HK-2 (cell line): ENCODE measurements at regions not wholly inside any gene's neighbourhood (a gene's known extent, or its start where the extent isn't known, plus 50 kb on each side); places are given as distances from the start of the nearest gene placed in this dataset.
"Not testable (repeated sequence)": the region's sequence is repeated elsewhere in the genome, so short reads cannot be mapped to it uniquely, and the experiment has no call there.

Experiments used
- DNase-seq: peaks from one replicate; pipeline ENCODE4 v3.0.0-alpha.2; 2018; ENCODE audit not compliant: unreplicated experiment

DNA sequence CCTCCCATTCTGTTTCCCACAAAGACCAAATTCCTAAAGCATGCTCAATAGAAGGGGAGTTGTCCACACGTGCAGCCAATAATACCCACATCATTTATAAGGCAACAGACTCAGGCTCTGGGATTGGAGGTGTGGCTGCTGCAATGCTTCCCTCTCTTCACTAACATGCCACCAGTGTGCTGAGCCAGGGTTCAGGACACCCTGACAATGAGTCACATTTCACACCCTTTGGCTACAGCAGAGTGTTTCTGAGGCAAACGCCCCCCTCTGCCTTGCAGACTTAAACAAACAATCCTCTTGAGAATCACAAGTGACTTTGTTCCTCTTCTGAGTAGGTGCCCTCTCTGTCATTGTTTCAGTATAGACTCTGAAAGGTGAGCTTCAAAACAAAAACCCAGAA lies 189.3 kb upstream of the TLE4 start:
- no peak for DNase-seq

GRCh38 chr9:79383096-79383495 lies 188.7 kb upstream of the TLE4 start:
- DNase-seq, result no peak

GRCh38 chr9:79384091-79384490 lies 187.7 kb upstream of the TLE4 start:
- no peak for DNase-seq

GRCh38 chr9:79384501-79384900 lies 187.3 kb upstream of the TLE4 start:
- no peak for DNase-seq

DNA sequence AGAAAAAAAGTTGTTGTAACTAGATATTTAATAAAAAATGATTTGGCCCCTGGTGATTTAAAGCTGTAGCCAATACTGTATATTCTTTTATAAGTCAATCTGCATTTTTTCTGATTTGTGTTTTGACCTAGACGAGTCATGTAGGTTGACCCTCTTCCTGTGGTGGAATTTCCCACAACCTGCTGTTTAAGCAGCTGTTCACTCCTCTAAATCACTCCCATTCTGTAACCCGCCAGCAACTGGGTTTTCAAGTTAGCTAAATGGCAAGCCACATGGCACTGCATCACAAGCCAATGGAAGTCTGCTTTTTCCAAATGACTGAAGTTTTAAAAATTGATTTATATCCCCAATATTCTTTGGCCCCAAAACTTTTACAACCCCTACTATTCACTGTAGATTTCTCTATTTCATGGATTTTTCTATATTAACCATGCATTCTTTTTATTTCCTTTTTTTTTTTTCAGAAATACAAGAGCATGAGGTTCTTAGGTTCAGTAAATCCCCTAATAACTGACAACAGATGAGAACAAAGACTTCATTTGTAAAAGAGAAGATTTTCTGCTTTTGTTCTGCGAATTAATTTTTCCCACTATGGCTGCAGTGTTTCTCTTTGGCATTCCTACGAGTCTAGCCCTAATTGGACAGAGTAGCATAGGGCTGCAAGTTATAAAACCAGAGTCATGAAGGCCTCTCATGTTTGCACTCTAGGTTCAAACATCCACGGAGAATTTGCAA lies 184.5 kb upstream of the TLE4 start:
- no peak for DNase-seq

- DNase-seq, result no peak
Measured at GRCh38 chr9:79390077-79390698, 181.6 kb upstream of the TLE4 start.

GRCh38 chr9:79390781-79391770 lies 180.7 kb upstream of the TLE4 start:
- DNase-seq, result no peak

DNA sequence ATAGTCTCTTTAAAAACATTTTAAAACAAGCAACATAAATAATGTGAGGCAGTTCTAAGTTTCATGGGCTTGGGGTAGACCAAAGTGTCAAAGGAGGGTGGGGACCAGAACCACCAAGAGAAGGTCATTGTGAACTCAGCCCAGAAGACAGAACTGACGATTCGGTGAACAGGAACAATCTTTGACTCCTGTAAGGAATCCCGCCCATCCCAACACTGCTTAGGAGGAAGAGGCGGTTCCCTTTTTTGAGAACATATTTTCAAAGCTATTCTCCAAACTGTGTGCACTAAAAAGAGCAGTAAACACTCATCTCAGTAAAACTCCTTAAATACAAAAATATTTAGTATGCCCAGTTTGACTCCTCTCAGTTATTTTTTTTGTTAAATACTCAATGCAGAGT lies 176.5 kb upstream of the TLE4 start:
- DNase-seq, result no peak

GRCh38 chr9:79395755-79396154 lies 176.0 kb upstream of the TLE4 start:
- no peak for DNase-seq

GRCh38 chr9:79396168-79396567 lies 175.6 kb upstream of the TLE4 start:
- no peak for DNase-seq

DNA sequence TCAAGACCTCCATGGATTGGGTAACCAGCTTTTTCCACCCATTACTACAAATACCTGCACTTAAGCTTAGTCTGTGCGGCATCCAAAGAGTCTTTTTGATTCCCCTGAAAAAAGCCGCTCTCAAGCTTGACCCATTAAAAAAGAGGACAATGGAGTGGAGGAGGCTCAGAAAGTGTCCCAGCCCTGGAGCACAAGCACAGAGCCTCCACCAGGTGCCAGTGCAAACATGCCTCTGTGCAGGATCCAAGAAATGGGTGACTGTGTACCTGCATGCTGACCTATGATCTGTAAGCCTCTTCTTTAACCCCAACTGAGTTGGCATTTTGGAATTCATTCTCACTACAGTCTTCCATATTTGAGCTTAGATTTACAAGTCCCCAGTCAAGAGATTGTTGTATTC lies 168.3 kb upstream of the TLE4 start:
- no peak for DNase-seq

DNA sequence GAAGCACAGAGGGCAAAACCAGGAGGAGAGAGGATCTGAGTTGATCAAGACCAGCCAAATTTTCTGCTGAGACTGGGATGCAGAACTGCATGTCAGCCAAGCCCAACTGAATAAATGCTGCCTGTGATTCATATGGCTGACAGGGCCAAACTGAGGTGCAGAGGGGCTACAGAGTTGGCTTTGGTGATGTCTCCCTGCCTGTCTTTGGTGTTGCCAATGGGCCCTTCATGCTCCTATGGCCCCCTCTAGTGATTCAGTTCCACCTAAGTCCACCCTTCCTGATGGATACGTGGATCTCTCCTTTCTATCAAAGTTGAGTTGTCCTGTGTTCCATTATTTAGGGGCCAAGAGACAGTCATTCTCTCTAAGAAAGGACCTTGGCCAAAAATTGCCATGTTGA lies 163.6 kb upstream of the TLE4 start:
- DNase-seq, result no peak

DNA sequence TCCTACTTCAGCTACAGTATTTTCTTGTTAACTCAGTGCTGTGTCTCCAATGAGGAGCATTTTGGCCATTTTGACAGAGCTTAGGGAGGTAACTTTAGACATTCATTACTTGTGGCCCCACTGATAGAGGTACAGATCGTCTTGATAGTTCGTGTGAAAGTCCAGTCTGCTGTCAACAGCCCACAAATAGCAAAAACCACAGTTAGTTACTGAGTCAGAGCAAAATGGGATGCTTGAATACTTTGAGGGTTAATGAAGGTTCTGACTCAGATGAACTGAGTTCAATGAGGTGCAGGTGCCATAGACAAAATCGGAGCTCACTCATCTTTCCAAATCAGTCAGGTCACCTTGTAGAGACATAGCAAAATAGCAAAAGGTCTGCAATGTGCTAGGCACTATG lies 163.1 kb upstream of the TLE4 start:
- DNase-seq, result no peak

GRCh38 chr9:79409182-79409823 lies 162.5 kb upstream of the TLE4 start:
- no peak for DNase-seq

GRCh38 chr9:79425840-79426239 lies 145.9 kb upstream of the TLE4 start:
- DNase-seq, result no peak

GRCh38 chr9:79428422-79428821 lies 143.3 kb upstream of the TLE4 start:
- no peak for DNase-seq

DNA sequence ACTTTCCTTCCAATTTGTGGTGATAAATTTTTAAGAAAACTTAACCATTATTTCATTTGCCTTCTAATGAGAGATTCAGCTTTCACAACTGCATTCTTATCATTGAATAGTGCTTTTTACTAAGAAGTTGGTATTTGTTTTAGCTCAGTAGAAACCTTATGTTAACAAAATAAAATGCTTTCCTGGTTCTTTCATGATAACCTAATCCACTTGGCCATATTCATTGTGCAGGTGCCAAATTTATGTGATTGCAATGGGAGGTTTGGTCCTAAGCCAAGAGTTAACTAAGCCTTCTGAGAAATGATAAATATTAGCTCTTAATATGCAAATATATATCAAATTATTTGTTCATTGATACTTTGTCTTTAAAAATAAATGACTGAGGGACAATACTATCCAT lies 141.1 kb upstream of the TLE4 start:
- no peak for DNase-seq

- DNase-seq, result no peak
Measured at GRCh38 chr9:79431019-79431679, 140.6 kb upstream of the TLE4 start.

- no peak for DNase-seq
Measured at GRCh38 chr9:79432485-79432884, 139.3 kb upstream of the TLE4 start.

- DNase-seq, result no peak
Measured at GRCh38 chr9:79433703-79434102, 138.1 kb upstream of the TLE4 start.

GRCh38 chr9:79439221-79439620 lies 132.5 kb upstream of the TLE4 start:
- DNase-seq, result not testable (repeated sequence)
